GM23338 (cell line): ENCODE measurements at regions not wholly inside any gene's neighbourhood (a gene's known extent, or its start where the extent isn't known, plus 50 kb on each side); places are given as distances from the start of the nearest gene placed in this dataset.

ENCODE experiments used
- CREB1 ChIP-seq: fragments of 250-450 bp; sonication (Bioruptor Pico); IDR thresholded peaks from 2 replicates; pipeline ENCODE4 v1.5.0; 2020; ENCODE audit warnings: low read depth, mild to moderate bottlenecking, moderate library complexity
- CTCF ChIP-seq, 2 experiments: fragments of 200-600 bp in 1 of 2; sonication (generic) in 1 of 2; conservative IDR thresholded peaks; 2 replicates each; pipeline versions ENCODE4 v1.5.1 to v1.6.1; 2016 to 2017; ENCODE audit warnings: antibody characterized with exemption in 2 of 2, low read depth in 2 of 2, mild to moderate bottlenecking in 2 of 2, moderate library complexity in 1 of 2
- EZH2 ChIP-seq: fragments of 200-600 bp; sonication (generic); IDR thresholded peaks from one replicate; pipeline ENCODE4 v1.8.0; 2017; ENCODE audit warnings: antibody characterized with exemption, mild to moderate bottlenecking, low read depth; ENCODE audit not compliant: unreplicated experiment
- POLR2AphosphoS5 ChIP-seq: IDR thresholded peaks from 2 replicates; pipeline ENCODE4 v1.6.1; 2016; ENCODE audit warnings: antibody characterized with exemption, low read depth
- REST ChIP-seq: IDR thresholded peaks from one replicate; pipeline ENCODE4 v1.6.1; 2018; ENCODE audit warnings: antibody characterized with exemption; ENCODE audit not compliant: unreplicated experiment
- ZNF331 ChIP-seq: fragments of 250-450 bp; sonication (Bioruptor Pico); IDR thresholded peaks from 2 replicates; pipeline ENCODE4 v1.5.0; 2020; ENCODE audit warnings: low read depth, mild to moderate bottlenecking, moderate library complexity

GRCh38 chr7:437329-438251, 82.1 kb downstream of the PDGFA start:
- TF ChIP-seq CTCF (conservative IDR thresholded peaks at IDR 0.05; ENCODE audit: low read depth in 2 of 2), result no peak
- TF ChIP-seq EZH2, result no peak
- no peak for TF ChIP-seq CREB1 (CRISPR knock-in tag)
- TF ChIP-seq REST, result no peak
- TF ChIP-seq POLR2AphosphoS5, result no peak
- TF ChIP-seq ZNF331 (CRISPR knock-in tag), result no peak
